ENCODE measurements at regions not wholly inside any gene's neighbourhood (a gene's known extent, or its start where the extent isn't known, plus 50 kb on each side); places are given as distances from the start of the nearest gene placed in this dataset.

- POLR2A ChIA-PET: no interaction called here
- H3K36me3 ChIP-seq (ENCODE audit: insufficient read depth, low read length): no peaks in the 10 kb centered on the region
- BruUV-seq (replicated peaks): no TSS peak
These were observed 60.6 kb upstream of the NTM start for GRCh38 chr11:131309776-131310175.

GRCh38 chr11:131311776-131312514 lies 58.5 kb upstream of the NTM start:
- Histone ChIP-seq H2AFZ (ENCODE audit: low read length) (no peak overlapping the region), H3K9me2 (ENCODE audit: insufficient read depth, low read length) (no peaks in the 10 kb centered on the region), H3K4me1 (ENCODE audit: insufficient read depth, low read length, poor library complexity, severe bottlenecking) (no peaks in the 10 kb centered on the region), H3K27ac (ENCODE audit: low read depth, low read length, poor library complexity, severe bottlenecking) (no peak overlapping the region), H3K36me3 (ENCODE audit: insufficient read depth, low read length) (no peaks in the 10 kb centered on the region), H3K4me2 (ENCODE audit: low read length) (no peak overlapping the region), H3K9me3 (ENCODE audit: low read length) (no peaks in the 10 kb centered on the region), H3K79me2 (ENCODE audit: insufficient read depth, low read depth, low read length) (no peaks in the 10 kb centered on the region), H4K20me1 (ENCODE audit: insufficient read depth, low read length) (no peaks in the 10 kb centered on the region), H3K4me3 (ENCODE audit: low read depth, low read length, poor library complexity, severe bottlenecking) (no peak overlapping the region)
- DNase-seq (ENCODE audit: low spot score): no peak
- no TSS peak for BruUV-seq (replicated peaks)
- ChIA-PET POLR2A (interaction anchor here (0.7 kb wide), 2 partner anchors 777 to 1573 kb away, joined by 3 read pairs; no protein-coding TSS in a partner anchor), CTCF (ENCODE audit: unreplicated experiment) (no interaction called here)
- no peak for TF ChIP-seq CTCF (conservative IDR thresholded peaks at IDR 0.05; ENCODE audit: low read length)
- no peak for TF ChIP-seq EZH2phosphoT487 (IDR thresholded peaks at IDR 0.05; ENCODE audit: borderline replicate concordance, low read depth, low read length)
- intact Hi-C loops (cut with micrococcal nuclease; ENCODE audit: unreplicated experiment): no loop called here

More at GRCh38 chr11:131309776-131310175, 60.6 kb upstream of the NTM start:
- CTCF ChIA-PET (ENCODE audit: unreplicated experiment): no interaction called here
- TF ChIP-seq EZH2phosphoT487 (IDR thresholded peaks at IDR 0.05; ENCODE audit: borderline replicate concordance, low read depth, low read length) (no peak), CTCF (conservative IDR thresholded peaks at IDR 0.05; ENCODE audit: low read length) (no peak)
- H3K4me3 ChIP-seq (ENCODE audit: low read depth, low read length, poor library complexity, severe bottlenecking): no peak overlapping the region
- intact Hi-C loops (cut with micrococcal nuclease; ENCODE audit: unreplicated experiment): no loop called here
- H3K9me2 ChIP-seq (ENCODE audit: insufficient read depth, low read length): no peaks in the 10 kb centered on the region
- no peaks in the 10 kb centered on the region for H3K4me1 ChIP-seq (ENCODE audit: insufficient read depth, low read length, poor library complexity, severe bottlenecking)
- H4K20me1 ChIP-seq (ENCODE audit: insufficient read depth, low read length): no peaks in the 10 kb centered on the region
- H2AFZ ChIP-seq (ENCODE audit: low read length): no peak overlapping the region
- H3K4me2 ChIP-seq (ENCODE audit: low read length): no peak overlapping the region
- H3K9me3 ChIP-seq (ENCODE audit: low read length): no peaks in the 10 kb centered on the region
- DNase-seq (ENCODE audit: low spot score): no peak
- no peak overlapping the region for H3K27ac ChIP-seq (ENCODE audit: low read depth, low read length, poor library complexity, severe bottlenecking)
- H3K79me2 ChIP-seq (ENCODE audit: insufficient read depth, low read depth, low read length): no peaks in the 10 kb centered on the region
